Astrocyte (in vitro differentiated cells and primary cell): ENCODE measurements at regions not wholly inside any gene's neighbourhood (a gene's known extent, or its start where the extent isn't known, plus 50 kb on each side); places are given as distances from the start of the nearest gene placed in this dataset.

Source experiments
- DNase-seq: peaks from one replicate; pipeline ENCODE4 v3.0.0-alpha.2; 2010; ENCODE audit warnings: low read depth
- FAIRE-seq: peaks from 2 replicates; lab custom pipeline; 2011; peaks lifted over from hg19 to GRCh38; lab: Jason Lieb, UNC
- H2AFZ ChIP-seq: 2 replicates; pipeline ENCODE4 v1.6.0; 2012; ENCODE audit warnings: low read depth, low read length, inconsistent platforms
- H3K27ac ChIP-seq: 2 replicates; pipeline ENCODE4 v1.5.1; 2011; ENCODE audit warnings: low read depth, low read length, inconsistent platforms
- H3K27me3 ChIP-seq: 2 replicates; pipeline ENCODE4 v1.6.0; 2011; ENCODE audit warnings: low read length, inconsistent platforms; ENCODE audit not compliant: insufficient read depth
- H3K36me3 ChIP-seq: 2 replicates; pipeline ENCODE4 v1.5.1; 2011; ENCODE audit warnings: low read length, inconsistent platforms; ENCODE audit not compliant: insufficient read depth
- H3K4me1 ChIP-seq: 2 replicates; pipeline ENCODE4 v1.5.1; 2011; ENCODE audit warnings: low read length, inconsistent platforms; ENCODE audit not compliant: insufficient read depth
- H3K4me2 ChIP-seq: 2 replicates; pipeline ENCODE4 v1.6.0; 2012; ENCODE audit warnings: low read length, inconsistent platforms
- H3K4me3 ChIP-seq: 2 replicates; pipeline ENCODE4 v1.5.1; 2011; ENCODE audit warnings: low read depth, mild to moderate bottlenecking, low read length, inconsistent platforms; ENCODE audit not compliant: insufficient read depth
- H3K79me2 ChIP-seq: 2 replicates; pipeline ENCODE4 v1.6.0; 2012; ENCODE audit warnings: mild to moderate bottlenecking, low read length, inconsistent platforms; ENCODE audit not compliant: insufficient read depth
- H3K9ac ChIP-seq: 2 replicates; pipeline ENCODE4 v1.6.0; 2012; ENCODE audit warnings: mild to moderate bottlenecking, low read length, inconsistent platforms
- H3K9me3 ChIP-seq: 2 replicates; pipeline ENCODE4 v1.5.1; 2012; ENCODE audit warnings: low read depth, mild to moderate bottlenecking, low read length, inconsistent platforms; ENCODE audit not compliant: insufficient read depth
- H4K20me1 ChIP-seq: 2 replicates; pipeline ENCODE4 v1.6.0; 2012; ENCODE audit warnings: low read length, inconsistent platforms; ENCODE audit not compliant: insufficient read depth
- H3K27ac Mint-ChIP-seq: one replicate; pipeline ENCODE4 v1.8.0; 2021; ENCODE audit warnings: mild to moderate bottlenecking, mixed read lengths; ENCODE audit not compliant: unreplicated experiment
- H3K27me3 Mint-ChIP-seq: one replicate; pipeline ENCODE4 v1.8.0; 2021; ENCODE audit warnings: low read depth, mixed read lengths; ENCODE audit not compliant: unreplicated experiment
- H3K36me3 Mint-ChIP-seq: one replicate; pipeline ENCODE4 v1.8.0; 2021; ENCODE audit warnings: low read depth, mixed read lengths; ENCODE audit not compliant: unreplicated experiment
- H3K4me1 Mint-ChIP-seq: one replicate; pipeline ENCODE4 v1.8.0; 2021; ENCODE audit warnings: low read depth, mixed read lengths; ENCODE audit not compliant: unreplicated experiment
- H3K4me3 Mint-ChIP-seq: one replicate; pipeline ENCODE4 v1.8.0; 2021; ENCODE audit warnings: mild to moderate bottlenecking, moderate library complexity, mixed read lengths; ENCODE audit not compliant: unreplicated experiment
- H3K9me3 Mint-ChIP-seq: one replicate; pipeline ENCODE4 v1.8.0; 2021; ENCODE audit warnings: mild to moderate bottlenecking, mixed read lengths; ENCODE audit not compliant: unreplicated experiment
- EZH2 ChIP-seq: IDR thresholded peaks from 2 replicates; pipeline ENCODE4 v1.6.1; 2012; ENCODE audit warnings: mild to moderate bottlenecking, low read length, inconsistent platforms; ENCODE audit not compliant: insufficient read depth
- TF ChIP-seq, protein P1 (sequence below): IDR thresholded peaks from 2 replicates; pipeline ENCODE4 v1.5.1; 2011; ENCODE audit warnings: low read depth, mild to moderate bottlenecking, inconsistent platforms, low read length, moderate library complexity; ENCODE audit not compliant: insufficient read depth

DNA sequence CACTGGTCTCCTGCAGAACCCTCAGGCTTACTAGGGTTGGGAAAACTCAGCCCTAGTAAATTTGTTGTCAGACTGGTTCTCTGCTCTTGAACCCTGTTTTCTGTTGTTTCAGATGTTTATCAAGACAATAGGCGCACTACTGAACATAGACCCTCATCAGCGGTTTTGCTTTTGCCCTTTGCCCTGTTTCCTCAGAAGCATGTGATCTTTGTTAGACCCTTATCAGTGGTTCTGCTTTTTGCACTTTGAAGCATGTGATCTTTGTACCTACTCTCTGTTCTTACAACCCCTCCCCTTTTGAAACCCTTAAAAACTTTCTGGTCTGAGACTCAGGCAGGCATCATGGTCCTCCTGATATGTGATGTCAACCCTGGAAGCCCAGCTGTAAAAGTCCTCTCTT is 842.2 kb upstream of the AMELY start:
- DNase-seq, result no peak
- Histone ChIP-seq H3K27me3 (no peaks in the 10 kb centered on the region), H3K36me3 (no peaks in the 10 kb centered on the region), H3K4me2 (no peak overlapping the region), H3K4me3 (no peak overlapping the region), H3K79me2 (no peaks in the 10 kb centered on the region), H3K4me1 (no peaks in the 10 kb centered on the region), H2AFZ (no peak overlapping the region), H3K9ac (no peak overlapping the region), H3K27ac (no peak overlapping the region), H4K20me1 (no peaks in the 10 kb centered on the region), H3K9me3 (no peaks in the 10 kb centered on the region)
- Mint-ChIP-seq H3K27me3 (no peaks in the 10 kb centered on the region), H3K4me1 (no peaks in the 10 kb centered on the region), H3K27ac (no peak overlapping the region), H3K36me3 (no peaks in the 10 kb centered on the region), H3K9me3 (no peaks in the 10 kb centered on the region), H3K4me3 (no peak overlapping the region)
- no peak for TF ChIP-seq EZH2
- TF ChIP-seq, protein P1, sequence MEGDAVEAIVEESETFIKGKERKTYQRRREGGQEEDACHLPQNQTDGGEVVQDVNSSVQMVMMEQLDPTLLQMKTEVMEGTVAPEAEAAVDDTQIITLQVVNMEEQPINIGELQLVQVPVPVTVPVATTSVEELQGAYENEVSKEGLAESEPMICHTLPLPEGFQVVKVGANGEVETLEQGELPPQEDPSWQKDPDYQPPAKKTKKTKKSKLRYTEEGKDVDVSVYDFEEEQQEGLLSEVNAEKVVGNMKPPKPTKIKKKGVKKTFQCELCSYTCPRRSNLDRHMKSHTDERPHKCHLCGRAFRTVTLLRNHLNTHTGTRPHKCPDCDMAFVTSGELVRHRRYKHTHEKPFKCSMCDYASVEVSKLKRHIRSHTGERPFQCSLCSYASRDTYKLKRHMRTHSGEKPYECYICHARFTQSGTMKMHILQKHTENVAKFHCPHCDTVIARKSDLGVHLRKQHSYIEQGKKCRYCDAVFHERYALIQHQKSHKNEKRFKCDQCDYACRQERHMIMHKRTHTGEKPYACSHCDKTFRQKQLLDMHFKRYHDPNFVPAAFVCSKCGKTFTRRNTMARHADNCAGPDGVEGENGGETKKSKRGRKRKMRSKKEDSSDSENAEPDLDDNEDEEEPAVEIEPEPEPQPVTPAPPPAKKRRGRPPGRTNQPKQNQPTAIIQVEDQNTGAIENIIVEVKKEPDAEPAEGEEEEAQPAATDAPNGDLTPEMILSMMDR, result no peak
- no peak for FAIRE-seq

- Mint-ChIP-seq H3K27ac (no peak overlapping the region), H3K9me3 (no peaks in the 10 kb centered on the region), H3K4me3 (no peak overlapping the region), H3K4me1 (peaks cover 7% of the 10 kb centered on the region), H3K27me3 (no peaks in the 10 kb centered on the region), H3K36me3 (no peaks in the 10 kb centered on the region)
- Histone ChIP-seq H4K20me1 (no peaks in the 10 kb centered on the region), H2AFZ (no peak overlapping the region), H3K4me1 (no peaks in the 10 kb centered on the region), H3K36me3 (no peaks in the 10 kb centered on the region), H3K9me3 (no peaks in the 10 kb centered on the region), H3K4me3 (no peak overlapping the region), H3K79me2 (no peaks in the 10 kb centered on the region), H3K27ac (no peak overlapping the region), H3K27me3 (no peaks in the 10 kb centered on the region), H3K9ac (no peak overlapping the region), H3K4me2 (no peak overlapping the region)
- no peak for TF ChIP-seq EZH2
- TF ChIP-seq, protein P1, result no peak
- FAIRE-seq (no peak), DNase-seq (no peak)
These were observed 835.2 kb upstream of the AMELY start for GRCh38 chrY:7746781-7747180.

- no peaks in the 10 kb centered on the region for H3K36me3 Mint-ChIP-seq
- H3K9ac ChIP-seq, result no peak overlapping the region
- peaks cover 7% of the 10 kb centered on the region for H3K4me1 Mint-ChIP-seq
- FAIRE-seq (no peak), DNase-seq (no peak)
- H3K9me3 Mint-ChIP-seq, result no peaks in the 10 kb centered on the region
- TF ChIP-seq EZH2, result no peak
- TF ChIP-seq, protein P1, result no peak
- H3K4me3 ChIP-seq, result no peak overlapping the region
- H4K20me1 ChIP-seq, result no peaks in the 10 kb centered on the region
- H3K27me3 ChIP-seq, result no peaks in the 10 kb centered on the region
- no peaks in the 10 kb centered on the region for H3K4me1 ChIP-seq
- no peak overlapping the region for H3K4me2 ChIP-seq
- H2AFZ ChIP-seq, result no peak overlapping the region
- H3K36me3 ChIP-seq, result no peaks in the 10 kb centered on the region
- H3K27me3 Mint-ChIP-seq, result no peaks in the 10 kb centered on the region
- no peak overlapping the region for H3K27ac ChIP-seq
- no peaks in the 10 kb centered on the region for H3K9me3 ChIP-seq
- no peak overlapping the region for H3K4me3 Mint-ChIP-seq
- H3K79me2 ChIP-seq, result no peaks in the 10 kb centered on the region
- no peak overlapping the region for H3K27ac Mint-ChIP-seq
These were observed 834.0 kb upstream of the AMELY start for GRCh38 chrY:7745581-7745901.
